HCT116 (cell line): ENCODE measurements at regions not wholly inside any gene's neighbourhood (a gene's known extent, or its start where the extent isn't known, plus 50 kb on each side); places are given as distances from the start of the nearest gene placed in this dataset.

Source experiments
- CBX3 ChIP-seq: IDR thresholded peaks from 2 replicates; pipeline ENCODE4 v1.6.1; 2012; ENCODE audit warnings: low read depth
- CTCF ChIP-seq, 3 experiments: fragments of 200-600 bp in 1 of 3; sonication (generic) in 1 of 3; IDR thresholded peaks in 2 of 3; conservative IDR thresholded peaks in 1 of 3; 2 replicates each; pipeline ENCODE4 v1.5.1; 2012 to 2017; ENCODE audit warnings: low read depth in 2 of 3, low read length in 2 of 3, antibody characterized with exemption in 1 of 3, borderline replicate concordance in 1 of 3, control low read depth in 1 of 3, mild to moderate bottlenecking in 1 of 3, mixed read lengths in 1 of 3, mixed run types in 1 of 3, moderate library complexity in 1 of 3; ENCODE audit not compliant: insufficient read depth in 1 of 3
- EGR1 ChIP-seq: IDR thresholded peaks from 2 replicates; pipeline ENCODE4 v1.6.1; 2012; ENCODE audit warnings: low read depth
- EZH2 ChIP-seq: fragments of 200-600 bp; sonication (generic); IDR thresholded peaks from 2 replicates; pipeline ENCODE4 v1.6.1; 2017; ENCODE audit warnings: antibody characterized with exemption, mixed run types
- JUND ChIP-seq: IDR thresholded peaks from 2 replicates; pipeline ENCODE4 v1.6.1; 2012
- MAX ChIP-seq: IDR thresholded peaks from 2 replicates; pipeline ENCODE4 v1.6.1; 2012
- POLR2A ChIP-seq: IDR thresholded peaks from 2 replicates; pipeline ENCODE4 v1.7.0; 2011; ENCODE audit warnings: borderline replicate concordance; ENCODE audit not compliant: insufficient read depth, insufficient read length; ENCODE audit errors: extremely low read depth
- POLR2AphosphoS5 ChIP-seq: IDR thresholded peaks from 2 replicates; pipeline ENCODE4 v1.6.1; 2011; ENCODE audit warnings: mild to moderate bottlenecking, low read depth, low read length, moderate library complexity
- RAD21 ChIP-seq: IDR thresholded peaks from 2 replicates; pipeline ENCODE4 v1.6.1; 2012; ENCODE audit warnings: low read depth, mild to moderate bottlenecking
- TCF7L2 ChIP-seq: IDR thresholded peaks from 2 replicates; pipeline ENCODE4 v1.7.0; 2011; ENCODE audit warnings: borderline replicate concordance, inconsistent platforms; ENCODE audit not compliant: insufficient read depth, insufficient read length; ENCODE audit errors: extremely low read depth
- ZFX ChIP-seq: fragments of 450-650 bp; IDR thresholded peaks from 2 replicates; pipeline ENCODE4 v1.6.1; 2017
- TF ChIP-seq, protein P1 (sequence below): IDR thresholded peaks from 2 replicates; pipeline ENCODE4 v1.6.1; 2012
- TF ChIP-seq, protein P2 (sequence below): IDR thresholded peaks from 2 replicates; pipeline ENCODE4 v1.6.1; 2012; ENCODE audit warnings: low read depth
- TF ChIP-seq, protein P3 (sequence below): IDR thresholded peaks from 2 replicates; pipeline ENCODE4 v1.6.1; 2011; ENCODE audit warnings: mild to moderate bottlenecking, low read length, moderate library complexity; ENCODE audit not compliant: insufficient replicate concordance; ENCODE audit errors: extremely low read depth

DNA sequence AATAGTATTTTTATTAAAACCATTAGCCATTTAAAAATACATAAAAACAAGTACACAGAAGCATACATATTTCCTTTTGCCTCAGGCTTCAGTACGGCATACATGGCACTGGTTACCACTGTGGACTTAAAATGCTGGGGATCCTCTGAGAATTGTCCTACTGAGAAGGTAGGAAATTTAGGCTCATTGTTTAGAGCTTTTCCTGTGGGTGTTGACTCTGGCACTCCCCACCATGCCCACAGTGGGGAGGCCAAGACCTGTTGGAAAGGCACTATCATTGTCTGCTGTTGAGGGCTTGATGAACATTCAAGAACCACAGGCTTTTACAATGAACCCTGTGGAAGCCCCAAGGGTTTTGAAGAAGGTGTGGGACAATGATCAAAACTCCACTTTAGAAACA is 473.4 kb downstream of the BTBD3 start:
- TF ChIP-seq EZH2 = no peak
- TF ChIP-seq EGR1 = no peak
- TF ChIP-seq, protein P1, sequence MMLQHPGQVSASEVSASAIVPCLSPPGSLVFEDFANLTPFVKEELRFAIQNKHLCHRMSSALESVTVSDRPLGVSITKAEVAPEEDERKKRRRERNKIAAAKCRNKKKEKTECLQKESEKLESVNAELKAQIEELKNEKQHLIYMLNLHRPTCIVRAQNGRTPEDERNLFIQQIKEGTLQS = no peak
- no peak for TF ChIP-seq CTCF (IDR thresholded peaks at IDR 0.05 in 2 of 3, conservative IDR thresholded peaks at IDR 0.05 in 1 of 3; ENCODE audit: borderline replicate concordance in 1 of 3, insufficient read depth in 1 of 3, low read depth in 2 of 3, low read length in 2 of 3)
- no peak for TF ChIP-seq JUND
- TF ChIP-seq POLR2A = no peak
- TF ChIP-seq CBX3 = no peak
- no peak for TF ChIP-seq POLR2AphosphoS5
- TF ChIP-seq MAX = no peak
- no peak for TF ChIP-seq TCF7L2
- TF ChIP-seq RAD21 = no peak
- TF ChIP-seq, protein P2, sequence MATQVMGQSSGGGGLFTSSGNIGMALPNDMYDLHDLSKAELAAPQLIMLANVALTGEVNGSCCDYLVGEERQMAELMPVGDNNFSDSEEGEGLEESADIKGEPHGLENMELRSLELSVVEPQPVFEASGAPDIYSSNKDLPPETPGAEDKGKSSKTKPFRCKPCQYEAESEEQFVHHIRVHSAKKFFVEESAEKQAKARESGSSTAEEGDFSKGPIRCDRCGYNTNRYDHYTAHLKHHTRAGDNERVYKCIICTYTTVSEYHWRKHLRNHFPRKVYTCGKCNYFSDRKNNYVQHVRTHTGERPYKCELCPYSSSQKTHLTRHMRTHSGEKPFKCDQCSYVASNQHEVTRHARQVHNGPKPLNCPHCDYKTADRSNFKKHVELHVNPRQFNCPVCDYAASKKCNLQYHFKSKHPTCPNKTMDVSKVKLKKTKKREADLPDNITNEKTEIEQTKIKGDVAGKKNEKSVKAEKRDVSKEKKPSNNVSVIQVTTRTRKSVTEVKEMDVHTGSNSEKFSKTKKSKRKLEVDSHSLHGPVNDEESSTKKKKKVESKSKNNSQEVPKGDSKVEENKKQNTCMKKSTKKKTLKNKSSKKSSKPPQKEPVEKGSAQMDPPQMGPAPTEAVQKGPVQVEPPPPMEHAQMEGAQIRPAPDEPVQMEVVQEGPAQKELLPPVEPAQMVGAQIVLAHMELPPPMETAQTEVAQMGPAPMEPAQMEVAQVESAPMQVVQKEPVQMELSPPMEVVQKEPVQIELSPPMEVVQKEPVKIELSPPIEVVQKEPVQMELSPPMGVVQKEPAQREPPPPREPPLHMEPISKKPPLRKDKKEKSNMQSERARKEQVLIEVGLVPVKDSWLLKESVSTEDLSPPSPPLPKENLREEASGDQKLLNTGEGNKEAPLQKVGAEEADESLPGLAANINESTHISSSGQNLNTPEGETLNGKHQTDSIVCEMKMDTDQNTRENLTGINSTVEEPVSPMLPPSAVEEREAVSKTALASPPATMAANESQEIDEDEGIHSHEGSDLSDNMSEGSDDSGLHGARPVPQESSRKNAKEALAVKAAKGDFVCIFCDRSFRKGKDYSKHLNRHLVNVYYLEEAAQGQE = no peak
- TF ChIP-seq ZFX = no peak
- TF ChIP-seq, protein P3, sequence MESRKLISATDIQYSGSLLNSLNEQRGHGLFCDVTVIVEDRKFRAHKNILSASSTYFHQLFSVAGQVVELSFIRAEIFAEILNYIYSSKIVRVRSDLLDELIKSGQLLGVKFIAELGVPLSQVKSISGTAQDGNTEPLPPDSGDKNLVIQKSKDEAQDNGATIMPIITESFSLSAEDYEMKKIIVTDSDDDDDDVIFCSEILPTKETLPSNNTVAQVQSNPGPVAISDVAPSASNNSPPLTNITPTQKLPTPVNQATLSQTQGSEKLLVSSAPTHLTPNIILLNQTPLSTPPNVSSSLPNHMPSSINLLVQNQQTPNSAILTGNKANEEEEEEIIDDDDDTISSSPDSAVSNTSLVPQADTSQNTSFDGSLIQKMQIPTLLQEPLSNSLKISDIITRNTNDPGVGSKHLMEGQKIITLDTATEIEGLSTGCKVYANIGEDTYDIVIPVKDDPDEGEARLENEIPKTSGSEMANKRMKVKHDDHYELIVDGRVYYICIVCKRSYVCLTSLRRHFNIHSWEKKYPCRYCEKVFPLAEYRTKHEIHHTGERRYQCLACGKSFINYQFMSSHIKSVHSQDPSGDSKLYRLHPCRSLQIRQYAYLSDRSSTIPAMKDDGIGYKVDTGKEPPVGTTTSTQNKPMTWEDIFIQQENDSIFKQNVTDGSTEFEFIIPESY = no peak
